Thoracic aorta (tissue), 2 donors: ENCODE measurements at regions not wholly inside any gene's neighbourhood (a gene's known extent, or its start where the extent isn't known, plus 50 kb on each side); places are given as distances from the start of the nearest gene placed in this dataset.

Source experiments
- ATAC-seq: fragments of 150-250 bp; one replicate; pipeline ENCODE4 v1.8.0; 2017; ENCODE audit warnings: low read depth; ENCODE audit not compliant: insufficient number of reproducible peaks, low FRiP score
- DNase-seq: peaks from one replicate; pipeline ENCODE4 v3.0.0-alpha.2; 2020; ENCODE audit warnings: low spot score
- H3K27ac ChIP-seq, 2 donors: fragments of 200-600 bp; sonication (generic); 1 replicate in 1 of 2; 2 replicates in 1 of 2; pipeline ENCODE4 v1.5.1; 2016; ENCODE audit warnings: mild to moderate bottlenecking in 2 of 2, moderate library complexity in 2 of 2
- H3K27me3 ChIP-seq: fragments of 200-600 bp; sonication (generic); replicated peaks from 2 replicates; pipeline ENCODE4 v1.6.0; 2016; ENCODE audit warnings: mild to moderate bottlenecking; ENCODE audit not compliant: insufficient read depth
- H3K36me3 ChIP-seq: fragments of 200-600 bp; sonication (generic); one replicate; pipeline ENCODE4 v1.5.1; 2016
- H3K4me1 ChIP-seq, 2 donors: fragments of 200-600 bp; sonication (generic); 1 replicate in 1 of 2; 2 replicates in 1 of 2; pipeline versions ENCODE4 v1.5.1 to v1.6.0; 2016; ENCODE audit warnings: low read depth in 2 of 2, mild to moderate bottlenecking in 1 of 2; ENCODE audit not compliant: control insufficient read depth in 1 of 2
- H3K4me3 ChIP-seq: fragments of 200-600 bp; sonication (generic); 2 replicates; pipeline ENCODE4 v1.5.1; 2016; ENCODE audit warnings: mild to moderate bottlenecking
- H3K9me3 ChIP-seq: fragments of 200-600 bp; sonication (generic); 2 replicates; pipeline ENCODE4 v1.5.1; 2016
- TF ChIP-seq, protein P1 (sequence below): fragments of 200-600 bp; sonication (generic); IDR thresholded peaks from one replicate; pipeline ENCODE4 v1.5.1; 2019; ENCODE audit warnings: antibody characterized with exemption

DNA sequence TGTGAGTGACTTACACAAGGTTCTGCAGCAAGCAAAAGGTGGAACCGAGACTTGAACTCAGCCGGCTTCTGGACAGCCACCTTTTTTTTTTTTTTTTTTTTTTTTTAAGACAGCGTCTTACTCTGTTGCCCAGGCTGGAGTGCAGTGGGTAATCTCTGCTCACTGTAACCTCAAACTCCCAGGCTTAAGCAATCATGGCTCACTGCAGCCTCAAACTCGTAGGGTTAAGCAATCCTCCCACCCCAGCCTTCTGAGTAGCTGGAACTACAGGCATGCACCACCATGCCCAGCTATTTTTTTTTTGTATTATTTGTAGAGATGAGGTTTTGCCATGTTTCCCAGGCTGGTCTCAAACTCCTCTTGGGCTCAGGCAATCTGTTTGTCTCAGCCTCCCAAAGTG, 55.2 kb upstream of the GOT2 start:
- Histone ChIP-seq H3K27ac (no peak overlapping the region), H3K36me3 (no peaks in the 10 kb centered on the region), H3K4me3 (no peak overlapping the region), H3K4me1 (no peaks in the 10 kb centered on the region), H3K27me3 (no peaks in the 10 kb centered on the region), H3K9me3 (no peaks in the 10 kb centered on the region)
- DNase-seq (no peak), ATAC-seq (no peak)
- TF ChIP-seq, protein P1, sequence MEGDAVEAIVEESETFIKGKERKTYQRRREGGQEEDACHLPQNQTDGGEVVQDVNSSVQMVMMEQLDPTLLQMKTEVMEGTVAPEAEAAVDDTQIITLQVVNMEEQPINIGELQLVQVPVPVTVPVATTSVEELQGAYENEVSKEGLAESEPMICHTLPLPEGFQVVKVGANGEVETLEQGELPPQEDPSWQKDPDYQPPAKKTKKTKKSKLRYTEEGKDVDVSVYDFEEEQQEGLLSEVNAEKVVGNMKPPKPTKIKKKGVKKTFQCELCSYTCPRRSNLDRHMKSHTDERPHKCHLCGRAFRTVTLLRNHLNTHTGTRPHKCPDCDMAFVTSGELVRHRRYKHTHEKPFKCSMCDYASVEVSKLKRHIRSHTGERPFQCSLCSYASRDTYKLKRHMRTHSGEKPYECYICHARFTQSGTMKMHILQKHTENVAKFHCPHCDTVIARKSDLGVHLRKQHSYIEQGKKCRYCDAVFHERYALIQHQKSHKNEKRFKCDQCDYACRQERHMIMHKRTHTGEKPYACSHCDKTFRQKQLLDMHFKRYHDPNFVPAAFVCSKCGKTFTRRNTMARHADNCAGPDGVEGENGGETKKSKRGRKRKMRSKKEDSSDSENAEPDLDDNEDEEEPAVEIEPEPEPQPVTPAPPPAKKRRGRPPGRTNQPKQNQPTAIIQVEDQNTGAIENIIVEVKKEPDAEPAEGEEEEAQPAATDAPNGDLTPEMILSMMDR: no peak
